Uterus (tissue), 3 donors: ENCODE measurements at regions not wholly inside any gene's neighbourhood (a gene's known extent, or its start where the extent isn't known, plus 50 kb on each side); places are given as distances from the start of the nearest gene placed in this dataset.

Source experiments
- DNase-seq, 2 donors: peaks; one replicate each; pipeline ENCODE4 v3.0.0-alpha.2; 2019 to 2020
- H3K27ac ChIP-seq, 2 donors: fragments of 200-600 bp; sonication (generic); 1 replicate in 1 of 2; 2 replicates in 1 of 2; pipeline ENCODE4 v1.5.1; 2016 to 2018
- H3K27me3 ChIP-seq, 2 donors: fragments of 200-600 bp; sonication (generic); one replicate each; pipeline ENCODE4 v1.5.1; 2018 to 2019; ENCODE audit warnings: control low read depth in 1 of 2
- H3K36me3 ChIP-seq, 2 donors: fragments of 200-600 bp; sonication (generic); one replicate each; pipeline ENCODE4 v1.5.1; 2019; ENCODE audit warnings: control low read depth in 1 of 2
- H3K4me1 ChIP-seq, 2 donors: fragments of 200-600 bp; sonication (generic); one replicate each; pipeline ENCODE4 v1.5.1; 2018 to 2019; ENCODE audit warnings: control low read depth in 1 of 2
- H3K4me3 ChIP-seq, 2 donors: fragments of 200-600 bp; sonication (generic); 1 replicate in 1 of 2; 2 replicates in 1 of 2; pipeline ENCODE4 v1.5.1; 2018 to 2019; ENCODE audit warnings: mild to moderate bottlenecking in 1 of 2
- H3K9me3 ChIP-seq, 2 donors: fragments of 200-600 bp; sonication (generic); one replicate each; pipeline ENCODE4 v1.5.1; 2019; ENCODE audit warnings: control low read depth in 1 of 2
- CTCF ChIP-seq, 4 experiments: fragments of 200-600 bp in 2 of 4; fragments of 450-650 bp in 2 of 4; sonication (generic) in 2 of 4; IDR thresholded peaks; one replicate each; pipeline ENCODE4 v1.5.1; 2016 to 2019; ENCODE audit warnings: antibody characterized with exemption in 4 of 4, mild to moderate bottlenecking in 2 of 4, moderate library complexity in 1 of 4
- POLR2A ChIP-seq, 2 donors: fragments of 450-650 bp; IDR thresholded peaks; one replicate each; pipeline ENCODE4 v1.6.1; 2016; ENCODE audit warnings: antibody characterized with exemption in 2 of 2, mild to moderate bottlenecking in 1 of 2, moderate library complexity in 1 of 2
- intact Hi-C: fragments of 100-400 bp; cut with DNase I; formaldehyde crosslinking; loops from one replicate; pipeline ENCODE4 v1.15.1; 2023; ENCODE audit warnings: low total_unique reads
- donor health status: DM: yes; HTN: yes; CAD: no.

GRCh38 chr1:14513111-14513510 lies 85.4 kb upstream of the KAZN start:
- Histone ChIP-seq H3K9me3 (no peaks in the 10 kb centered on the region), H3K36me3 (no peaks in the 10 kb centered on the region), H3K27ac (no peak overlapping the region), H3K4me3 (no peak overlapping the region), H3K4me1 (no peaks in the 10 kb centered on the region), H3K27me3 (no peaks in the 10 kb centered on the region)
- no peak for TF ChIP-seq POLR2A (IDR thresholded peaks at IDR 0.05)
- TF ChIP-seq CTCF (IDR thresholded peaks at IDR 0.05) = no peak
- DNase-seq = no peak
- intact Hi-C loops = no loop called here

DNA sequence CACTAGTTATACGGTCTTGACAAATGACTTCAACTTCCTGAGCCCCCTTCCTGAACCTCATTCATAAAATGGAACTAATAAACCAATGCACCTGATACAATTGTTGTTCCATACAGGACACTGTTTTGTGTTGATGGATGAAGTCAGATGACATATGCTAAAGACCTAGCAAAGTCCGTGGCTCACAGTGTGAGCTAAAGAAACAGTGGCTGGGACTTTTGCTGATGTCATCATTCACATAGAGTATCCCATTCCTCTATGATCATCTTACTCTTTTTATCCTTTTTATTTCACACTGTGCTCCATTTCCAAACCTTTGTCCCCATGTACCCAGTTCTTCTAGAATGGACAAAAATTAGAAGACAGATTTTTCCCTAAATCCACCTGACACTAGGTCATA lies 83.7 kb upstream of the KAZN start:
- intact Hi-C loops = no loop called here
- no peak for DNase-seq
- TF ChIP-seq CTCF (IDR thresholded peaks at IDR 0.05) = no peak
- no peak for TF ChIP-seq POLR2A (IDR thresholded peaks at IDR 0.05)
- no peaks in the 10 kb centered on the region for H3K9me3 ChIP-seq
- no peak overlapping the region for H3K4me3 ChIP-seq
- no peak overlapping the region for H3K27ac ChIP-seq
- no peaks in the 10 kb centered on the region for H3K36me3 ChIP-seq
- no peaks in the 10 kb centered on the region for H3K4me1 ChIP-seq
- H3K27me3 ChIP-seq = no peaks in the 10 kb centered on the region

DNA sequence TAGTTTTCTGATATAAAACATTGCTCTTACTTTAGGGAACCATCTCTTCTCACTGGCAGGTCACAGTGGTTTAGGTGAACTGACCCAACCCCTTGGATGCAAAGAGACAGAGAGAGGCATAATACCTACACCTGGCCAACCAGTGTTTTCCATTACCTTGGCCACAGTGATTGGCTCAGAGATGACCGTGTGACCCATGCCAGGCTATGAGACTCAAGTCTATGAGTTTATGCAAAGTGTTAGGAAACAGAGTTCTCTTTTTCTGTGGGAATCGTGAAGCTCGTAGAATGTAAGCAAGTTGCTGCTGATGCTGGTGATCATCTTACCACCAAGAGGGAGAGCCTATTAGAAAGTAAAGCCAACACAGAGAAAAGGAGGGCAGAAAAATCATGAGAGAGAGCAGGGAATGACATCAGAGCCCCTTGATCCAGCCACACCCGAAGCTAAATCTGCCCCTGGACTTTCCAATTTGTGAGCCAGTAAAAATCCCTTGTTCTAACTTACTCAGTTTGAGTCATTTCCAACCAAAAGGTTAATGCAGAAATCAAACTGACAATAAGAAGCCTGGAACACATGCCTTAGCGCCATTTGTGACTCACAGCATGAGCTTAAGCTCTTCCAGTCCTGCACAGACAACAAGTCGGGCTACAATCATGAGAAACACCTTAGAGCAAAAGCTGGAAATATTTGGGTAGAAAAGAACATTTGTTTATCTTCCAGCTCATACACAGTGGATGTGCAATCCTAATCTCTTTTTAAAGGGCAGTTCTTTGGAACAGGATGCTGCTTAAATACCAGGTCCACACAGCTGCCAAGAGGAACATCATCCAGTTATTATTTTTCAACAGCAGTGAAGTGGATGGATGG lies 81.3 kb upstream of the KAZN start:
- peak in 1 of 2 donors; percentile 16 for DNase-seq
- Histone ChIP-seq H3K9me3 (no peaks in the 10 kb centered on the region), H3K4me1 (no peaks in the 10 kb centered on the region), H3K4me3 (no peak overlapping the region), H3K27ac (peak overlapping the region in 1 of 2 donors; percentile 8), H3K36me3 (no peaks in the 10 kb centered on the region), H3K27me3 (no peaks in the 10 kb centered on the region)
- no peak for TF ChIP-seq POLR2A (IDR thresholded peaks at IDR 0.05)
- no peak for TF ChIP-seq CTCF (IDR thresholded peaks at IDR 0.05)
- intact Hi-C loops = no loop called here

DNA sequence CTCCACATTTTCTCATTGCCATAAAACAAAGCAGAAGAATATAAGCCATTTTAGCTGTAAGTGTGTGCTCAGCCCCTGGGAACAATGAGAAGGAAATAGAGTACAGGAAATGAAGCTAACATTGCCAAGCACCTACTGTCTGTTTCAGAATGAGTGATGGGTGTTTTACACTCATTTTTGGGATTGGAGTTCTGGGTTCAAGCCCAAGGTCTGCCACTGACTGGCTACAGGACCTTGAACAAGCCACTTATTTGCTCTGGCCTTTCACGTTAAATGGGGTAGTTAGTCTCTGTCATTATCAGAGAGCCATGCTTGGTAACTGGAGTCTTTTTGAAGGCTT lies 80.7 kb upstream of the KAZN start:
- Histone ChIP-seq H3K36me3 (no peaks in the 10 kb centered on the region), H3K9me3 (no peaks in the 10 kb centered on the region), H3K27ac (no peak overlapping the region), H3K27me3 (no peaks in the 10 kb centered on the region), H3K4me3 (no peak overlapping the region), H3K4me1 (no peaks in the 10 kb centered on the region)
- DNase-seq = no peak
- no peak for TF ChIP-seq CTCF (IDR thresholded peaks at IDR 0.05)
- TF ChIP-seq POLR2A (IDR thresholded peaks at IDR 0.05) = no peak
- intact Hi-C loops = no loop called here

DNA sequence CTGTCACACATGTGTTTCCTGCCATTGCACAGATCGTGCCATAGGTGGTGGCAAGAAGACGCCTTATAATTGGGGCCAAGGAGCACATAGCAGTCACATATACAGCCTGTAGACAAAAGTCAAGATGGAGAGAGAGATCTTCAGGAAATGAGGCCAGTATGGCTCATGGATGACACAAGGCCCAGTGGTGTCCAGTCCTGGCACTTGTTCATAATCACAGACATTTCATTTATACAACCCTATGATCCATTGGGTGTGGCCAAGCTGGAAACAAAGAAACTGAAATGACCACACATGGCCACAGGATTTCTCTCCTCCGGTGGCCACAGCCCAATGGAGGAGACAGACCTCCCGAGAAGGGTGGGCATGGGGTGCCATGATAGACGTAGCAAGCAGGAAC lies 78.5 kb upstream of the KAZN start:
- Histone ChIP-seq H3K27ac (no peak overlapping the region), H3K4me3 (no peak overlapping the region), H3K9me3 (no peaks in the 10 kb centered on the region), H3K27me3 (no peaks in the 10 kb centered on the region), H3K4me1 (no peaks in the 10 kb centered on the region), H3K36me3 (no peaks in the 10 kb centered on the region)
- intact Hi-C loops = no loop called here
- no peak for DNase-seq
- TF ChIP-seq POLR2A (IDR thresholded peaks at IDR 0.05) (no peak), CTCF (IDR thresholded peaks at IDR 0.05) (no peak)
